NT2/D1 (cell line): ENCODE measurements at regions not wholly inside any gene's neighbourhood (a gene's known extent, or its start where the extent isn't known, plus 50 kb on each side); places are given as distances from the start of the nearest gene placed in this dataset.

Source experiments
- DNase-seq: peaks from one replicate; pipeline ENCODE4 v3.0.0-alpha.2; 2011; ENCODE audit warnings: low read depth, low spot score
- H3K27me3 ChIP-seq: 2 replicates; pipeline ENCODE4 v1.6.0; 2011; ENCODE audit warnings: mild to moderate bottlenecking; ENCODE audit not compliant: insufficient read length, insufficient read depth
- H3K36me3 ChIP-seq: 2 replicates; pipeline ENCODE4 v1.6.1; 2011; ENCODE audit warnings: mild to moderate bottlenecking, low read length, mixed read lengths; ENCODE audit not compliant: insufficient read depth, insufficient read length
- H3K4me1 ChIP-seq: 2 replicates; pipeline ENCODE4 v1.5.1; 2011; ENCODE audit not compliant: insufficient read depth, insufficient read length
- H3K4me3 ChIP-seq: 2 replicates; pipeline ENCODE4 v1.5.1; 2011; ENCODE audit warnings: low read depth; ENCODE audit not compliant: insufficient read length
- H3K9ac ChIP-seq: 2 replicates; pipeline ENCODE4 v1.6.0; 2011; ENCODE audit warnings: low read depth; ENCODE audit not compliant: insufficient read length
- H3K9me3 ChIP-seq: 2 replicates; pipeline ENCODE4 v1.5.1; 2011; ENCODE audit warnings: mild to moderate bottlenecking, low read length; ENCODE audit not compliant: insufficient read depth
- SUZ12 ChIP-seq: IDR thresholded peaks from 2 replicates; pipeline ENCODE4 v1.6.1; 2011; ENCODE audit not compliant: insufficient read length, insufficient read depth; ENCODE audit errors: extremely low read depth
- YY1 ChIP-seq: IDR thresholded peaks from 2 replicates; pipeline ENCODE4 v1.6.1; 2011; ENCODE audit not compliant: insufficient read length, insufficient read depth
- ZNF274 ChIP-seq: IDR thresholded peaks from 2 replicates; pipeline ENCODE4 v1.6.1; 2011; ENCODE audit warnings: mild to moderate bottlenecking, low read depth, low read length

GRCh38 chr18:46426021-46426678, 230.9 kb downstream of the LOXHD1 start:
- Histone ChIP-seq H3K9me3 (no peaks in the 10 kb centered on the region), H3K36me3 (no peaks in the 10 kb centered on the region), H3K9ac (no peak overlapping the region), H3K4me1 (peaks cover 14% of the 10 kb centered on the region), H3K4me3 (no peak overlapping the region), H3K27me3 (no peaks in the 10 kb centered on the region)
- TF ChIP-seq YY1 (no peak), ZNF274 (no peak), SUZ12 (no peak)
- no peak for DNase-seq

- H3K4me3 ChIP-seq = no peak overlapping the region
- H3K27me3 ChIP-seq = no peaks in the 10 kb centered on the region
- no peak for DNase-seq
- H3K4me1 ChIP-seq = peaks cover 15% of the 10 kb centered on the region
- no peak for TF ChIP-seq ZNF274
- H3K9ac ChIP-seq = no peak overlapping the region
- H3K9me3 ChIP-seq = no peaks in the 10 kb centered on the region
- H3K36me3 ChIP-seq = no peaks in the 10 kb centered on the region
These were observed 230.4 kb downstream of the LOXHD1 start for GRCh38 chr18:46426679-46427047.
